ENCODE measurements at regions not wholly inside any gene's neighbourhood (a gene's known extent, or its start where the extent isn't known, plus 50 kb on each side); places are given as distances from the start of the nearest gene placed in this dataset.

DNA sequence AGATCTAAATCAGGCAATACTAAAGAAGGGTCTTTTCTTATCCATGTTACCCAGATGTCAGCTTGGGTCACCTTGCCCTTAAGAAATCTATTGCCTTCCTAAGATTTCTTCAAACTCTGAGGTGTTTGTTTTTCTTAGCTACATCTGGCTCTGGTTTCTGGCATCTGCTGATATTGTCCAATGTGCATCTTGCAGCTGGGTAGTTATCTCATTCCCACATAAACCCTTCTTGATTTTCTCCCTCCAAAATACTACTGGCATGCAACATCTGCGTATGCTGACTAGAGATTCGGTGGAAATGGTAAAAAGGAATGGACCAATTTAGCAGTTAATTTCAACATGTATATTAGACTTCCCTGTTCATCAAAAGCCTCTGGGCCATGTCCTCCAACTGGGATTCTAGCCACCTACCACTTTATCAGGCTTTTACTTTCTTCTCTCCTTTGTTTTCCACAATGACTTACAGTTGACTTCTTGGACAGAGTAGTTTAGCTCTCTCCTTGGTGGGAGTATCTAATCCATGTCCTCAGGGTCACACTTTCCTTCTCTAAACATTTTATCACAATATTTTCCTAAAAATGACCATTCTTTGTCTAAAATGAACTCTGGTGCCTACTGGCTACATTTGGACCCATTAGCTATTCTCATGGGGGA is 324.8 kb upstream of the FAR2 start:
- DNase-seq (ENCODE audit: low read depth): no peak

- no peak for DNase-seq (ENCODE audit: low read depth)
These were observed 324.2 kb upstream of the FAR2 start for GRCh38 chr12:28824849-28825248.

DNA sequence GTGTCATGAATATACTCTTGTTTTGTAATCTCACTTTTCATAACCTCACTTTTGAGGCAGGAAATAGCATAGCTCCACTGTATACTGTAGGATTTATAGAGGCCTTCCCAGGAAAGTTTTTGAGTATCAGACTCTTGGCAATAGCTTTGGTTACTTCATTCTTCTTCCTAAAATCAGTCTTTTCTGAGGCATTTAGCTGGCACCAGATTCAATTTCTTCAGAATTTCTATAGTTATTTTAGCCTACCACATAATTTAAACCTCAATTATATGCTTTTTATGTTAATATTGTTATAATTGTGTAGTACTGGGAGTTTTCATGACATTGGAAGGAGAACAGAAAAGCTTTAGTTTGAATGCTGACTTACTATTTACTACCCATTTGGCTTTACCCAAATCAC is 322.3 kb upstream of the FAR2 start:
- no peak for DNase-seq (ENCODE audit: low read depth)

DNA sequence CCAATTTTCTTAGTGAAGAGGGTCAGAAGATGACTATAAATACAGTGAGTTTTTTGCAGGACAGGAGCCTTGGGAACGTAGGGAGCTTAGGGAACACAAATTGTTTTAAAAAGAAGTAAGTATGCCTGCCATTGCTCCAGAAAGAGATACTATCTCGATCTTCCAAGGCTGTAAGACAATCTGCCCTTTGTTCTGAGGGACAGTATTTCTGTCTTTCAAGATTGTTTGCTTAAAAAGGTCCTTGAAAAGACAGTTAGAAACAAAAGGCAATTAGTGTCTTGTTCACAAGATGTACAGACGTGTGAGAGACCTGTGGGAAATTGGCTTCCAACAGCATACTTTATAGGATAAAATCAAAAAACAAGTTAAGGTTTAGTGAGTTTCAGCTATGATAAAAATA is 321.2 kb upstream of the FAR2 start:
- DNase-seq (ENCODE audit: low read depth): no peak

DNA sequence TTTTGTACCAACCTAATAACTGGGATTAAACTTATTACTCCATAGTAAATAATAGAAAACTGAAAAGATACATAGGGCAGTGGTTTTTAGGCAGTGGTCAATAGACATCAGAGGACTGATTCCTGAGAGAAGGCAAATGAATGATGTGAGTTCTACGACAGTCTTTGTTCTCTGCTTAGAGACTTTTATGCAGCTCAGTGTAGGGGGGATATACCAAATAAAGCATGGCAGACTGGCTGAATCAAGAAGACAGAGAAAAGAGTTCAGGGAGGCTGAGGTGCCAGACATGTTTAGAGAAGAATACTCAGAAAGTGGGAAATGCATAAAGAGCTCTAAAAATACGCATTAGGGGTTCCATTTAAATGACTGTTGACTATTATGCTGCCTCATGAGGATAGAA is 320.8 kb upstream of the FAR2 start:
- DNase-seq (ENCODE audit: low read depth): no peak

DNA sequence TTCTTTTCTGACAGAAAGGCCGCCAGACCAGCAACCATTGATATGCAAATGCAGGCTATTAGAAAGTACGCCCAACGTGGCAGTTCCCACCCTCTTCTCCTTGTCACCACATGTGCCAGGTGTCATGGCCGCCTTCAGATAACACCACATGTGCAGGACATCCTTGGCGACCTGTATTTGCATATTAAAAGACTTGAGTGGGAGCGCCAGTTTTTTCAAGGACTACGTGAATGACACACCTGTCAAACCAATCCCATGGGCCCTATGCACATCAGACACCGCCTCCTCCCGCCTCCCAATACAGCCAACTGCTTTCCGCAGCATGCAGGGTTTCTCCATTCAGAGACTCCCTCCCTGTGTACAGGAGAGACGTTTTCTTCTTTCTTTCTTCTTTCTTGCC is 318.6 kb upstream of the FAR2 start:
- DNase-seq (ENCODE audit: low read depth): no peak

DNA sequence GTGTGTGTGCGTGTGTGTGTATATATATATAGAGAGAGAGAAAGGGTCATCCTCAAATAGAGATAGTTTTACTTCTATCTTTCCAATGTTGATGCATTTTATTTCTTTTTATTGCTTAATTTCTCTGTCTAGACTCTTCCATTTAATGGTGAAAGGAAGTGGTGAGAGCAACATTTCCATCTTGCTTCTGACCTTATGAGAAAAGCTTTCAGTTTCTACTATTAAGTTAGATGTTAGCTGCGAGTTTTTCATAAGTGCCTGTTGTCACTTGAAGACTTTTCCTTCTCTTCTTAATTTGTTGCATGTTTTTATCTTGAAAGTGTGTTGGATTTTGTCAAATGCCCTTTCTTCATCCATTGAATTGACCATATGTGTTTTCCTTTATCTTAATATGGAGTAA is 304.4 kb upstream of the FAR2 start:
- DNase-seq (ENCODE audit: low read depth): no peak

GRCh38 chr12:28851781-28852180 is 297.3 kb upstream of the FAR2 start:
- DNase-seq (ENCODE audit: low read depth): no peak

DNA sequence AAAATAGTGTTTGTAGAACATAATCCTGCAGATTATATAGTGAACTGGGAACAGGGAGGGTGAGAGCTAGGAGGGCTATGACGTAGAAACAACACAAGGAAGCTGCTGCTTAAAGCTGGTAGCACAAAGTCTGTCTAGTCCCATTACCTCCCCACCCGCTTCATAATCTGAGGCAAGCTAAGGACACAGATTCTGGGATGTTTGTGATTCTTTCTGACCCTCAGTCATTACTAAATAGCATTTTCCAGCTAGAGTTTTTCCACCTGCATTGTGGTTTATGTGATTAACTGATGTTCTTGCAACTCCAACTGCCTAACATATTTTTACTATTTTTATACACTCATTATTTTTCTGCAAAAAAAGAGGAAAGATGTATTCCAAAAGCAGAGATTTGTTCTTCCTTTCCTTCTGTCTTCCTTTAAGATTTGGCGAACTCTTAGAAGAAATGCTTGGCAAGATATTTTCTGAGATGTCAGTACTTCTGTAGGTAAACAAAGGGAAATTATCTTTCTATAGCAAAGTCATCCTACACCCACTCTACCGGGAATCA is 293.2 kb upstream of the FAR2 start:
- DNase-seq (ENCODE audit: low read depth): no peak

GRCh38 chr12:28857369-28857768 is 291.7 kb upstream of the FAR2 start:
- DNase-seq (ENCODE audit: low read depth): no peak

- DNase-seq (ENCODE audit: low read depth): no peak
These were observed 289.5 kb upstream of the FAR2 start for GRCh38 chr12:28859551-28859950.

DNA sequence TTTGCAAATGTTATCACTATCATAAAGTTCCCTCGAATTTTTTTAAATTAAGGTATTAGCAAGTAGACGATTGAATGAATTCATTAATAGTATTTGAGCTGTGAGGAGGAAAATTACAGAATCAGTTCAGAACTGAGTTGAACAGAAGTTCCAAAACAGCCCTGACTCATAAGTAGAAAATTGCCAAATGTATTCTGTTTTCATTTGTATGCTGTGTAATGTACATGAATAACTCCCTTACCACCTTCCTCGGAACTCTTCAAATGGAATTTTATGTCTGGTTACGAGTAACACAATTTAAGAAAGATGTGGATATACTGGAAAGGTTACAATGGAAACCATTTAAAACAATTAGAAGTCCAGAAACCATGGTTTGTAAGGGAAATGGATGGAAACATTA is 283.3 kb upstream of the FAR2 start:
- DNase-seq (ENCODE audit: low read depth): no peak

DNA sequence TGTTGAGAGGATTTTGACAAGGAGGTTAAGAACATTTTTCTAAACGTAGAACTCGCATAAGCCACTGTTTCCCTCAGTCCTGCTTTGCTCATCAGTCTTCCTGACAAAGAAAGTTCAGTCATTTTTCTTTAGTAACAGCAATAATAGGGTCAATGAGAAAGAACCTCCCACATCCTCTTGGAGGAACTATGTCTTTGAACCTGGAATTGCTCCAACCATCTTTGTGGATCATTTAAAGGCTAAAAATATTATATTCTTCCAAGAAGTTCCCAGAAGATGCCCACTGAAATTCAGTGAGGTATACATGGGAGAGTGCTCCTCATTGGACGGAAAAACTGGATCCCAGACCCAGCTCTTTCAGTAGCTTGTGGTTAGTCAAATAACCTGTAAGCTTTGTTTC is 282.8 kb upstream of the FAR2 start:
- DNase-seq (ENCODE audit: low read depth): no peak

DNA sequence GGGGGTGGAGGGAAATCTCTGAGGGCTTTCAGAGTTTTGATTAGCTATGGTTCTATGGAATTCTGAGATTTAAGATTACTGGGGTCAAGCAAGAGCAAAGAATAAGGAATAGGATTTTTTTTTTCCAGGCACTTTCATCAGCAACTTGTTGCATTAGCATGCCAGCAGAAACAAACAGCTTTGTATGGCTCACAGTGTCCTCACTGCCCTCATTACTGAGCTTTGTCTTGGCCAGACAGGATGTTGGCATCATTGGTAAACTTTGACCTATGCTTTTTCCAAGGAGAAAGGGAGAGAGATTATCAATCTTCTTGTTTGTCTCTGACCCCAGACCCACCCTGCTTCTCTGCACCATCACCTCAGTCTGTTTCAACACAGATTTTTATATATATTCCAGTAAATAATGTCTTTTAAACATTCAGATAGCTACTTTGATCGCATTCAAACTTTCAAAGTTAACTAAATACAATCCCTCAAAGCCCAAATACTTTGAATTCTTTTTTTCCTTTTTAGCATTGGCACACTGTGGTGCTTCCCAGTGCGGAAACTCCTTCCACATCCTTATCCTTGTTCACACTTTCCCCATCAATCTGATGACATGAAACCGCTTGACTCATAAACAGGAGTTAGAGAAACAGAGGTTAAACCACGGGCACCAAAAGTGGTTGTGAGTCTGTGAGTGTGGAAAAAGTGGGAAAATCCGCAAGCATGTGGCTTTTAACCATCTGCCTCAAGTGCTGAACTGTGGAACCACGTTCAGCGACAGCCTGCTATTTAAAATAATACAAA is 282.2 kb upstream of the FAR2 start:
- no peak for DNase-seq (ENCODE audit: low read depth)

GRCh38 chr12:28868414-28868813 is 280.7 kb upstream of the FAR2 start:
- no peak for DNase-seq (ENCODE audit: low read depth)

- no peak for DNase-seq (ENCODE audit: low read depth)
These were observed 279.9 kb upstream of the FAR2 start for GRCh38 chr12:28869197-28869596.

- no peak for DNase-seq (ENCODE audit: low read depth)
These were observed 278.1 kb upstream of the FAR2 start for GRCh38 chr12:28870839-28871440.

- DNase-seq (ENCODE audit: low read depth): peak; percentile 11
These were observed 276.3 kb upstream of the FAR2 start for GRCh38 chr12:28872654-28873268.

GRCh38 chr12:28874758-28875157 is 274.3 kb upstream of the FAR2 start:
- DNase-seq (ENCODE audit: low read depth): no peak

- no peak for DNase-seq (ENCODE audit: low read depth)
These were observed 272.8 kb upstream of the FAR2 start for GRCh38 chr12:28876196-28876798.

GRCh38 chr12:28877854-28878253 is 271.2 kb upstream of the FAR2 start:
- no peak for DNase-seq (ENCODE audit: low read depth)

GRCh38 chr12:28878629-28879028 is 270.4 kb upstream of the FAR2 start:
- no peak for DNase-seq (ENCODE audit: low read depth)

Measured in CMK (cell line).